ENCODE measurements at regions not wholly inside any gene's neighbourhood (a gene's known extent, or its start where the extent isn't known, plus 50 kb on each side); places are given as distances from the start of the nearest gene placed in this dataset.
"Not testable (repeated sequence)": the region's sequence is repeated elsewhere in the genome, so short reads cannot be mapped to it uniquely, and the experiment has no call there.

GRCh38 chr7:149334930-149335329, 72.9 kb downstream of the ZNF783 start:
- TF ChIP-seq, protein P1, sequence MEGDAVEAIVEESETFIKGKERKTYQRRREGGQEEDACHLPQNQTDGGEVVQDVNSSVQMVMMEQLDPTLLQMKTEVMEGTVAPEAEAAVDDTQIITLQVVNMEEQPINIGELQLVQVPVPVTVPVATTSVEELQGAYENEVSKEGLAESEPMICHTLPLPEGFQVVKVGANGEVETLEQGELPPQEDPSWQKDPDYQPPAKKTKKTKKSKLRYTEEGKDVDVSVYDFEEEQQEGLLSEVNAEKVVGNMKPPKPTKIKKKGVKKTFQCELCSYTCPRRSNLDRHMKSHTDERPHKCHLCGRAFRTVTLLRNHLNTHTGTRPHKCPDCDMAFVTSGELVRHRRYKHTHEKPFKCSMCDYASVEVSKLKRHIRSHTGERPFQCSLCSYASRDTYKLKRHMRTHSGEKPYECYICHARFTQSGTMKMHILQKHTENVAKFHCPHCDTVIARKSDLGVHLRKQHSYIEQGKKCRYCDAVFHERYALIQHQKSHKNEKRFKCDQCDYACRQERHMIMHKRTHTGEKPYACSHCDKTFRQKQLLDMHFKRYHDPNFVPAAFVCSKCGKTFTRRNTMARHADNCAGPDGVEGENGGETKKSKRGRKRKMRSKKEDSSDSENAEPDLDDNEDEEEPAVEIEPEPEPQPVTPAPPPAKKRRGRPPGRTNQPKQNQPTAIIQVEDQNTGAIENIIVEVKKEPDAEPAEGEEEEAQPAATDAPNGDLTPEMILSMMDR (IDR thresholded peaks at IDR 0.05; ENCODE audit: unreplicated experiment), result no peak
- H3K27ac Mint-ChIP-seq, result no peak overlapping the region
- no peaks in the 10 kb centered on the region for H3K36me3 Mint-ChIP-seq

DNA sequence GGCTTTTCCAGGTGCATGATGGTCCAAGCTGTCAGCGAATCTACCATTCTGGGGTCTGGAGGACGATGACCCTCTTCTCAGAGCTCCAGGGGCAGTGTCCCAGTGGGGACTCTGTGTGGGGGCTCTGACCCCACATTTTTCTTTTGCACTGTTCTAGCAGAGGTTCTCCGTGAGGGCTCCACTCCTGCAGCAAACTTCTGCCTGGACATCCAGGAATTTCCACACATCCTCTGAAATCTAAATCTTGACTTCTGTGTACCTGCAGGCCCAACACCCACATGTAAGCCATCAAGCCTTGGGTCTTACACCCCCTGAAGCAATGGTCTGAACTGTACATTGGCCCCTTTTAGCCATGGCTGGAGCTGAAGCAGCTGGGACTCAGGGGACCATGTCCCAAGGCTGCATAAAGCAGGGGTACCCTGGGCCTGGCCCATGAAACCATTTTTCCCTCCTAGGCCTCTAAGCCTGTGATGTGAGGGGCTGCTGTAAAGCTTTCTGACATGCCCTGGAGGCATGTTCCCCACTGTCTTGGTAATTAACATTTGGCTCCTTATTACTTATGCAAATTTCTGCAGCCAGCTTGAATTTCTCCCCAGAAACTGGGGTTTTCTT, 86.9 kb downstream of the ZNF783 start:
- Mint-ChIP-seq H3K27ac (no peak overlapping the region), H3K9me3 (peaks cover 56% of the 10 kb centered on the region), H3K4me3 (no peak overlapping the region), H3K36me3 (no peaks in the 10 kb centered on the region), H3K27me3 (ENCODE audit: low read depth) (no peaks in the 10 kb centered on the region), H3K4me1 (no peaks in the 10 kb centered on the region)
- TF ChIP-seq, protein P1 (IDR thresholded peaks at IDR 0.05; ENCODE audit: unreplicated experiment), result no peak
- no peak for DNase-seq (ENCODE audit: low spot score in 2 of 2, unreplicated experiment in 2 of 2)

More at GRCh38 chr7:149334930-149335329, 72.9 kb downstream of the ZNF783 start:
- DNase-seq (ENCODE audit: low spot score in 2 of 2, unreplicated experiment in 2 of 2), result no peak
- H3K4me3 Mint-ChIP-seq, result no peak overlapping the region
- H3K27me3 Mint-ChIP-seq (ENCODE audit: low read depth), result no peaks in the 10 kb centered on the region
- peaks cover 32% of the 10 kb centered on the region for H3K9me3 Mint-ChIP-seq
- no peaks in the 10 kb centered on the region for H3K4me1 Mint-ChIP-seq

DNA sequence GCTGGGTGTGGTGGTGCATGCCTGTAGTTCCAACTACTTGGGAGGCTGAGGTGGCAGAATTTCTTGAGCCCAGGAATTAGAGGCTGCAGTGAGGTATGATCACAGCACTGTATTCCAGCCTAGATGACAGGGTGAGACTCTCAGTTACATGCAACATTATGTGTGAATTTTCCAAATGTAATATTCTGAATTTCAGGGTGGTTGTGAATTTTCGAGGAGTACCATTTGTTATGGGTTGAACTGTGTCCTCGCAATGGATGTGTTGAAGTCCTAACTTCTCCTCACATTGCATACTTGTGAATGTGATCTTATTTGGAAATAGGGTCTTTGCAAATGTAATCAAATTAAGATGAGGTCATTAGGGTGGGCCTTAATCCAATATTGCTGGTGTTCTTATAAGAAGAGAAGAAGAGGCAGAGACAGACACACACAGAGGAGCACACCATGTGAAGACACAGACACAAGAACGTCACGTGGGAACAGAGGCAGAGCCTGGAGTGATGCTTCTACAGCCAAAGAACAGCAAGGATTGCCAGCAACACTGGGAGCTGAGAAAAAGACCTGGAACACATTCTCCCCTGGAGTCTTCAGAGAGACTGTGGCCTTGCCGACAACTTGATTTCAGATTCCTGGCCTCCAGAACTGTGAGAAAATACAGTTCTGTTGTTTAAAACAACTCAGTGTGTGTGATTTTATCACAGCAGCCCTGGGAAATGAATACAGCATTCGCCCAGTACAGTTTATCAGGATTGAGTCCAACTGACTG, 91.9 kb downstream of the ZNF783 start:
- Mint-ChIP-seq H3K27ac (no peak overlapping the region), H3K36me3 (no peaks in the 10 kb centered on the region), H3K4me1 (no peaks in the 10 kb centered on the region), H3K4me3 (no peak overlapping the region), H3K9me3 (peaks cover 18% of the 10 kb centered on the region), H3K27me3 (ENCODE audit: low read depth) (no peaks in the 10 kb centered on the region)
- DNase-seq (ENCODE audit: low spot score in 2 of 2, unreplicated experiment in 2 of 2), result no peak
- TF ChIP-seq, protein P1 (IDR thresholded peaks at IDR 0.05; ENCODE audit: unreplicated experiment), result no peak

DNA sequence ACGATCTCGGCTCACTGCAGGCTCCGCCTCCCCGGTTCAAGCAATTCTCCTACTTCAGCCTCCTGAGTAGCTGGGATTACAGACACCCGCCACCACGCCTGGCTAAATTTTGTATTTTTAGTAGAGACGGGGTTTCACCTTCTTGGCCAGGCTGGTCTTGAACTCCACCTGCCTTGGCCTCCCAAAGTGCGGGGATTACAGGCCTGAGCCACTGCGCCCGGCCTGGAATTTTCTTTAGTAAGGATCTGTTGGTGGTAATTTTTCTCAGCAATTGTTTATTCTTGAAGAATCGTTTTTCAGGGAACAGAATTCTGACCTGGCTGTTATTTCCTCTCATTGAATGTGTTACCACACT, 93.0 kb downstream of the ZNF783 start:
- H3K27ac Mint-ChIP-seq; DNase-seq (ENCODE audit: low spot score in 2 of 2, unreplicated experiment in 2 of 2); H3K36me3 Mint-ChIP-seq; H3K4me1 Mint-ChIP-seq; H3K27me3 Mint-ChIP-seq (ENCODE audit: low read depth); H3K4me3 Mint-ChIP-seq: not testable (repeated sequence)
- peaks cover 16% of the 10 kb centered on the region for H3K9me3 Mint-ChIP-seq

DNA sequence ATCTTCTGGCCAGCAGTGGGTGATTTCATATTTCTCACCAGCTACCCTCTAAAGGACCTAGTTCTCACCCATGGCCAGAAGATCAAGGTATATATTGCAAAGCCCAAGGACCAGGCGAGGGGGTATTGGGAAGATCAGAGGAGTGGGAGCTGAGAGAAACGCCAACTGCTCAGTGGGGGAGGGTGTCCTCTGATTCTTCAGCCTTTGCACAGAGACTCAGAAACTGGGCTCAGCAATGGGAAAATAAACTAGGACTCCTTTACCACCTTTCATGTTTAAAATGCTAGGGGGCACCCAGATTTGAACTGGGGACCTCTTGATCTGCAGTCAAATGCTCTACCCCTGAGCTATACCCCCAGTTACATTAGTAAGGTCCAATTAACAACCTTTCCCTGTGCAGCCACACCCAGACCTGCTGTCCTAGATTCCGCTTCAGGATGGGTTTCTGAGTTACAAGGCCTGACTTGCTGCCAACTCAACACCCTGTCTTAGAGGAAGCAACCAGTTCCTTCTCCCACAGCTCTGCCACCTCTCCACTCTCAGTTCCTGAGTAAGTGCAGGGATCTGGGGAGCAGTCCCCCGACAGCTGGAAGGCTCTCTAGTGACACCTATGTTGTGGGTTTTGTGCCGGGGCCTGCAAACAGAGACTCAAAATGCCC, 93.5 kb downstream of the ZNF783 start:
- H3K4me1 Mint-ChIP-seq, result no peaks in the 10 kb centered on the region
- TF ChIP-seq, protein P1 (IDR thresholded peaks at IDR 0.05; ENCODE audit: unreplicated experiment), result no peak
- DNase-seq (ENCODE audit: low spot score in 2 of 2, unreplicated experiment in 2 of 2), result no peak
- H3K9me3 Mint-ChIP-seq, result peaks cover 18% of the 10 kb centered on the region
- no peaks in the 10 kb centered on the region for H3K36me3 Mint-ChIP-seq
- H3K4me3 Mint-ChIP-seq, result no peak overlapping the region
- no peak overlapping the region for H3K27ac Mint-ChIP-seq
- no peaks in the 10 kb centered on the region for H3K27me3 Mint-ChIP-seq (ENCODE audit: low read depth)

- TF ChIP-seq, protein P1 (IDR thresholded peaks at IDR 0.05; ENCODE audit: unreplicated experiment), result no peak
- peaks cover 37% of the 10 kb centered on the region for H3K9me3 Mint-ChIP-seq
- no peaks in the 10 kb centered on the region for H3K36me3 Mint-ChIP-seq
- no peak overlapping the region for H3K27ac Mint-ChIP-seq
- H3K4me3 Mint-ChIP-seq, result no peak overlapping the region
- DNase-seq (ENCODE audit: low spot score in 2 of 2, unreplicated experiment in 2 of 2), result no peak
- no peaks in the 10 kb centered on the region for H3K4me1 Mint-ChIP-seq
- H3K27me3 Mint-ChIP-seq (ENCODE audit: low read depth), result no peaks in the 10 kb centered on the region
Observed at GRCh38 chr7:149362696-149363095, 98.2 kb downstream of the ZNF777 start.

Measured in mesothelial cell of epicardium (in vitro differentiated cells).